ENCODE measurements at regions not wholly inside any gene's neighbourhood (a gene's known extent, or its start where the extent isn't known, plus 50 kb on each side); places are given as distances from the start of the nearest gene placed in this dataset.

DNA sequence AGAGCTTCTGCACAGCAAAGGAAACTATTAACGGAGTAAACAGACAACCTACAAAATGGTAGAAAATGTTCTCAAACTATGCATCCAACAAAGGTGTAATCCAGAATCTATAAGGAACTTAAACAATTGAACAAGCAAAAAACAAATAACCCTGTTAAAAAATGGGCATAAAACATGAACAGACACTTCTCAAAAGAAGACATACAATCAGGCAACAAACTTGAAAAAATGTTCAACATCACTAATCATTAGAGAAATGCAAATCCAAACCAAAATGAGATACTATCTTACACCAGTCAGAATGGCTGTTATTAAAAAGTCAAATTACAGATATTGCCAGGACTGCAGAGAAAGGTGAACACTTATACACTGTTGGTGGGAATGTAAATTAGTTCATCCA is 309.6 kb upstream of the KLF3 start:
- peaks cover 12% of the 10 kb centered on the region for H3K9me3 ChIP-seq (ENCODE audit: low read depth, low read length)
- H3K4me1 ChIP-seq (ENCODE audit: insufficient read depth, low read length) = no peaks in the 10 kb centered on the region
- H3K27me3 ChIP-seq (ENCODE audit: insufficient read depth, low read length) = no peaks in the 10 kb centered on the region
- no peak overlapping the region for H3K4me3 ChIP-seq (ENCODE audit: low read length)

- H3K27me3 ChIP-seq (ENCODE audit: insufficient read depth, low read length) = no peaks in the 10 kb centered on the region
Measured at GRCh38 chr4:38354872-38355271, 309.1 kb upstream of the KLF3 start.

GRCh38 chr4:38356686-38357085 is 307.3 kb upstream of the KLF3 start:
- no peaks in the 10 kb centered on the region for H3K27me3 ChIP-seq (ENCODE audit: insufficient read depth, low read length)

More at GRCh38 chr4:38354872-38355271, 309.1 kb upstream of the KLF3 start:
- peaks cover 12% of the 10 kb centered on the region for H3K9me3 ChIP-seq (ENCODE audit: low read depth, low read length)
- no peak overlapping the region for H3K4me3 ChIP-seq (ENCODE audit: low read length)
- no peaks in the 10 kb centered on the region for H3K4me1 ChIP-seq (ENCODE audit: insufficient read depth, low read length)

GRCh38 chr4:38357546-38357945 is 306.5 kb upstream of the KLF3 start:
- no peaks in the 10 kb centered on the region for H3K4me1 ChIP-seq (ENCODE audit: insufficient read depth, low read length)
- no peaks in the 10 kb centered on the region for H3K27me3 ChIP-seq (ENCODE audit: insufficient read depth, low read length)
- H3K4me3 ChIP-seq (ENCODE audit: low read length) = no peak overlapping the region

More at GRCh38 chr4:38356686-38357085, 307.3 kb upstream of the KLF3 start:
- Histone ChIP-seq H3K9me3 (ENCODE audit: low read depth, low read length) (peaks cover 12% of the 10 kb centered on the region), H3K4me3 (ENCODE audit: low read length) (no peak overlapping the region), H3K4me1 (ENCODE audit: insufficient read depth, low read length) (no peaks in the 10 kb centered on the region)

GRCh38 chr4:38359113-38359512 is 304.9 kb upstream of the KLF3 start:
- Histone ChIP-seq H3K27me3 (ENCODE audit: insufficient read depth, low read length) (no peaks in the 10 kb centered on the region), H3K9me3 (ENCODE audit: low read depth, low read length) (no peaks in the 10 kb centered on the region), H3K4me3 (ENCODE audit: low read length) (no peak overlapping the region), H3K4me1 (ENCODE audit: insufficient read depth, low read length) (no peaks in the 10 kb centered on the region)

More at GRCh38 chr4:38357546-38357945, 306.5 kb upstream of the KLF3 start:
- peaks cover 4% of the 10 kb centered on the region for H3K9me3 ChIP-seq (ENCODE audit: low read depth, low read length)

- H3K4me1 ChIP-seq (ENCODE audit: insufficient read depth, low read length) = no peaks in the 10 kb centered on the region
- H3K4me3 ChIP-seq (ENCODE audit: low read length) = no peak overlapping the region
- no peaks in the 10 kb centered on the region for H3K9me3 ChIP-seq (ENCODE audit: low read depth, low read length)
- no peaks in the 10 kb centered on the region for H3K27me3 ChIP-seq (ENCODE audit: insufficient read depth, low read length)
Measured at GRCh38 chr4:38360201-38360600, 303.8 kb upstream of the KLF3 start.

DNA sequence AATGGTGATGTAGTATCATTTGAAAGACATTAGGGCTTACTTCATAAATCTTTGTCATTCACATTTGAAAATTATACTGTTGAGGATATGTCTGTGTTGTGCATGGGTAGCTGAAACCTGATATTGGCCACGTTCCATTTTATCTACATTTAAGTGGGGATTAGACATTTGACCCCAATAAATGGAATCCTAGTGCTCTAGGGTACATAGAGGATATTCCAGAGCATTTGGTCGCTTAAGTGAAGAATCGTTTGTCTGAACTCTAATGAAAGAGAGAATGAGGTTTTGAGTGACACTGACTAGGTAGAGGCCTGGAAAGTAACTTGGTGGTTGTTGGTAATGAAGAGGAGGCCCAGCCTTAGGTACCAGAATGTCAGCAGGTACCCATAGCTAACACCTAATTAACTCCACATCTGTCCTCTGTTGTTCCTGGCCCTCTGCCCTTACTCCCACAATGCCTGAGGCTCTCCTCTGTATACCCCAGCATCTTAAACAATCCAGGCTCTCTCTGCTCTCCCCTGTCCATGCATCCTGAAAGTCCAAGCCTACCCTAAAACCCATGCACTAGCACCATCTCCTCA is 299.5 kb upstream of the KLF3 start:
- peaks cover 4% of the 10 kb centered on the region for H3K4me1 ChIP-seq (ENCODE audit: insufficient read depth, low read length)
- no peak overlapping the region for H3K4me3 ChIP-seq (ENCODE audit: low read length)
- H3K9me3 ChIP-seq (ENCODE audit: low read depth, low read length) = no peaks in the 10 kb centered on the region
- no peaks in the 10 kb centered on the region for H3K27me3 ChIP-seq (ENCODE audit: insufficient read depth, low read length)

DNA sequence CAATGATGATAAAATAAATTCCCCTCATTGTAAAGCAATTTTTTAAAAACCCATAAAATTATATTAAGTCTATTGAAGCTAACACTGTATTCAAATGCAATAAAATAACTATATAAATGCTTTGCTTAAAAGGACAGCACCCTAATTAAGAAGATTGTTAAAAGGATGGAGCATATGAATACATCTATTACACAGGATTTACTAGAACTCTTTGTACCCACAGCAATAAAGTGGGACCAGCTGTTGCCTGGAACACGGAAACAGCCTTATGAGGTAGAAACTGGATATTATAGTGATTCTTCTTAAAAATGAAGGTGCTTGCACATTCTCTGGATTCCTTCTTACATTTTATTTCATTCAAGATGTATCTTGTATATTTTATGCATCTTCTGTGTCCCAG is 298.7 kb upstream of the KLF3 start:
- Histone ChIP-seq H3K27me3 (ENCODE audit: insufficient read depth, low read length) (no peaks in the 10 kb centered on the region), H3K9me3 (ENCODE audit: low read depth, low read length) (no peaks in the 10 kb centered on the region), H3K4me3 (ENCODE audit: low read length) (no peak overlapping the region), H3K4me1 (ENCODE audit: insufficient read depth, low read length) (peaks cover 4% of the 10 kb centered on the region)

DNA sequence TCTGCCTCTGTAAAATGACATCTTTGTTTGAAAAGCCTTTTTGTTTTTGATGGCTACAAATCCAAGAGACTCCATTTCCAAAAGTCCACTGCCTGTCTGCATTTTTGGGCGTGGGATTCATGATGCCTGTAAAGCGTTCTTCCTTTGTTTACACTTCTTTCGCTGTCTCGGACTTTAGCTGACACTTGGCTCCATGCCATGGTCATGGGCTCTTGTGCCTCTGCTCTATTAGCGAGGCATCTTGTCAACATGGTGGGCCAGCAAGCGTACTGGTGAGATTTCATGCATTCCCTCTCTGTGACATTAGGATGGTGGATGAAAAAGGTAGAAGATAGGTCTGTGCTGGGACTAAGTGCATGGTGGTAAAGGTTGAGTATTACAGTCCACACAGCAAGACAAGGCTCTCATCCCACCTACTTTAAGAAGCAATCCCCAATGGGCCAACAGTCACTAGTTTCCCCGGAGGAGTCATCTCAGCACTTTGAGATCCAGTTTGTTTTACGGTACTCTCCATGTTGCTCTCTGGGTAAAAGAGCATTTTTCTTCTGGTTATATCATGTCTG is 298.2 kb upstream of the KLF3 start:
- H3K9me3 ChIP-seq (ENCODE audit: low read depth, low read length) = no peaks in the 10 kb centered on the region

DNA sequence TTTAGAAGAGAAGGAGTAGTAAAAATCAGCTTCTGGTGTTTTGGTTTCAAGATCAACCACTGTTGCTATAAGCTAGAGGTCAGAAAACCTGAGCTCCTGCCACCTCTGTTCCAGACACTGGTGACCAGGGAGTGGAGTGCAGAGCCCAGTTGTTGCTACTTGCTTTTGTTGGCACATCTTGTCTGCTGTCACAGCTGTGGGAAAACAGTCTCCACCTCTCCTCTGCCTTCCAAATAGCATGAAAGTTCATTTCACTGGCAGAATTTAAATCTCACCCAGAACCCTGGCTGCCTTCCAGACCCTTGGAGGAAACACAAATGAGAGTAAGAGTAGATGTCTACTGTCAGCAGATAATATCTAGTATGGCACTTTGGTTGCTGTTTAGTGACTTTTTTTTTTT is 297.5 kb upstream of the KLF3 start:
- peaks cover 4% of the 10 kb centered on the region for H3K4me1 ChIP-seq (ENCODE audit: insufficient read depth, low read length)
- no peaks in the 10 kb centered on the region for H3K27me3 ChIP-seq (ENCODE audit: insufficient read depth, low read length)
- no peaks in the 10 kb centered on the region for H3K9me3 ChIP-seq (ENCODE audit: low read depth, low read length)
- H3K4me3 ChIP-seq (ENCODE audit: low read length) = no peak overlapping the region

More for the DNA sequence above, 298.2 kb upstream of the KLF3 start:
- Histone ChIP-seq H3K4me1 (ENCODE audit: insufficient read depth, low read length) (peaks cover 4% of the 10 kb centered on the region), H3K4me3 (ENCODE audit: low read length) (no peak overlapping the region), H3K27me3 (ENCODE audit: insufficient read depth, low read length) (no peaks in the 10 kb centered on the region)

DNA sequence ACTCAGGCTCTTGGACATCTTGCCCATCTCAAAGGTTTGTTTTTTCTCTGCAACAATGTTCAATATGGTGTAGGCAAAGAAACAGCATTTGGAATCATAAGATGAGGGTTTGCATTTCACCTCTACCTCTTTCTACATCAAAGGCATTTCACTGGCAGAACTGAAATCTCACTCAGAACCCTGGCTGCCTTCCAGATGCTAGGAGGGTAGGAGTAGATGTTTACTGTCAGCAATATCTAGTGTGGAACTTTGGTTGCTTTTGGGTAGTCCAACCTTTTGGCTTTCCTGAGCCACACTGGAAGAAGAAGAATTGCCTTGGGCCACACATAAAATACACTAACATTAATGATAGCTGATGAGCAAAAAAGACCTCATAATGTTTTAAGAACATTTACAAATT is 297.0 kb upstream of the KLF3 start:
- Histone ChIP-seq H3K9me3 (ENCODE audit: low read depth, low read length) (no peaks in the 10 kb centered on the region), H3K4me3 (ENCODE audit: low read length) (no peak overlapping the region), H3K4me1 (ENCODE audit: insufficient read depth, low read length) (peaks cover 4% of the 10 kb centered on the region), H3K27me3 (ENCODE audit: insufficient read depth, low read length) (no peaks in the 10 kb centered on the region)

DNA sequence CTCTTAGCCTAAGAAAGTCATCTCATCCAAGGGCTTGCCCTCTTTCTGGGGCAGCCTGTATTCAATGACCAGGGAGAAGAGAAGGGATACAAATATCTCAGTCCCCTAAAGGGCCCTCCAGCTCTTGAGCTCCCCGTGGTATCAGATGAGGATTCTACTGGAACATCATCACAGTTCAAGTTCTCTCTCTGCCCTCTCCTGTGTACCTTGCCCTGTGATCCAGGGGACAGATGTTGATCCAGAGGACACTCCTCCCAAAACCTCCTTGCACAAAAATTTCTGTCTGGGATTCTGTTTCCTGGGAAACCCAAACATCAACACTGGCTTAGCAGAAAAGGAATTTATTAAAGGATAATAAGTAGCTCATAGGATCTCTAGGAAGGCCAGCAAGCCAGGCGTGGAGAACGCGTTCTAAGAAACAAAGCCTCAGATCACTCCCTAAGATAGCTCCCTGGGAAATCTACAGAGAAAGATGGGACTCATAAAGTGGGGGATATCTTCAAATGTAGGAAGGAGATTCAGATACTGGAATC is 296.3 kb upstream of the KLF3 start:
- Histone ChIP-seq H3K4me3 (ENCODE audit: low read length) (no peak overlapping the region), H3K9me3 (ENCODE audit: low read depth, low read length) (no peaks in the 10 kb centered on the region), H3K27me3 (ENCODE audit: insufficient read depth, low read length) (no peaks in the 10 kb centered on the region), H3K4me1 (ENCODE audit: insufficient read depth, low read length) (peaks cover 4% of the 10 kb centered on the region)

GRCh38 chr4:38368613-38369012 is 295.4 kb upstream of the KLF3 start:
- Histone ChIP-seq H3K27me3 (ENCODE audit: insufficient read depth, low read length) (no peaks in the 10 kb centered on the region), H3K9me3 (ENCODE audit: low read depth, low read length) (no peaks in the 10 kb centered on the region), H3K4me1 (ENCODE audit: insufficient read depth, low read length) (peaks cover 7% of the 10 kb centered on the region)

DNA sequence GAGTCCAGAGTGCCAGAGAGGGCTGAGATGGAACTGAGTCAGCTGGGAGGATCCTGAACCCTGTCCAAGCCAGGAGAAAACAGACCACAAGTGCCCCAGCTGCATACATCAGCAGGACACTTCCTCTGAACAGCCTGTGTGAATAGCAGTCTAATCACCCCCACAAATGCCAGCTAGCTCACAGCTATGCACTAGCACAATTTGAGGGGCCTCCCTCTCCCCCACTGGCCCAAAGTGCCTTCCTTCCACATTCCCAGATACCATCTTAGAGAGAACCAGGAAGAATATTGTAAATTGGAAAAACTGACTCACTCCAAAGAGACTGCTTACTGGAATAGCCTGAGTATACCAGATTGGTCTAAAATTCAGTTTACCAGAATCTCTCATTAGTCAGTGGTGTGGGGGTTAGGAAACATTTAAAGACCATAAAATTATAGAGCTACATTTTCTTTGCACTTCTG is 292.6 kb upstream of the KLF3 start:
- H3K27me3 ChIP-seq (ENCODE audit: insufficient read depth, low read length) = no peaks in the 10 kb centered on the region
- peaks cover 7% of the 10 kb centered on the region for H3K4me1 ChIP-seq (ENCODE audit: insufficient read depth, low read length)
- no peak overlapping the region for H3K4me3 ChIP-seq (ENCODE audit: low read length)
- H3K9me3 ChIP-seq (ENCODE audit: low read depth, low read length) = no peaks in the 10 kb centered on the region

More at GRCh38 chr4:38368613-38369012, 295.4 kb upstream of the KLF3 start:
- H3K4me3 ChIP-seq (ENCODE audit: low read length) = no peak overlapping the region

GRCh38 chr4:38373375-38373774 is 290.6 kb upstream of the KLF3 start:
- Histone ChIP-seq H3K4me3 (ENCODE audit: low read length) (no peak overlapping the region), H3K9me3 (ENCODE audit: low read depth, low read length) (no peaks in the 10 kb centered on the region), H3K27me3 (ENCODE audit: insufficient read depth, low read length) (no peaks in the 10 kb centered on the region), H3K4me1 (ENCODE audit: insufficient read depth, low read length) (peaks cover 6% of the 10 kb centered on the region)

GRCh38 chr4:38377195-38377594 is 286.8 kb upstream of the KLF3 start:
- Histone ChIP-seq H3K4me1 (ENCODE audit: insufficient read depth, low read length) (peaks cover 4% of the 10 kb centered on the region), H3K4me3 (ENCODE audit: low read length) (no peak overlapping the region), H3K9me3 (ENCODE audit: low read depth, low read length) (no peaks in the 10 kb centered on the region), H3K27me3 (ENCODE audit: insufficient read depth, low read length) (no peaks in the 10 kb centered on the region)
